IMR-90 (cell line): ENCODE measurements at regions not wholly inside any gene's neighbourhood (a gene's known extent, or its start where the extent isn't known, plus 50 kb on each side); places are given as distances from the start of the nearest gene placed in this dataset.
"Not testable (repeated sequence)": the region's sequence is repeated elsewhere in the genome, so short reads cannot be mapped to it uniquely, and the experiment has no call there.

ENCODE experiments used
- ATAC-seq: fragments of 200-7000 bp; cut with Tn5 transposase; 2 replicates; pipeline ENCODE4 v1.9.1; 2020; ENCODE audit warnings: low read depth, mild to moderate bottlenecking, moderate library complexity
- BruUV-seq: library from RNA; stranded (reverse); fragments of 400-500 nt; replicated peaks from 2 replicates; lab custom pipeline; 2021; lab: Mats Ljungman, UMichigan
- CTCF ChIA-PET: fragments of 300-600 bp; formaldehyde crosslinking; extraction: SDS; loops from one replicate; lab custom pipeline; 2021; ENCODE audit warnings: antibody characterized with exemption; lab: Yijun Ruan, JAX
- POLR2A ChIA-PET: fragments of 300-600 bp; sonication (Branson Sonifier 250); formaldehyde crosslinking; loops from one replicate; lab custom pipeline; 2022; ENCODE audit warnings: antibody characterized with exemption; ENCODE audit not compliant: unreplicated experiment; lab: Charles Lee
- DNase-seq: peaks from one replicate; pipeline ENCODE4 v3.0.0; 2013
- H2AFZ ChIP-seq: replicated peaks from 2 replicates; pipeline ENCODE3; 2013; ENCODE audit warnings: low read length, mild to moderate bottlenecking; ENCODE audit not compliant: poor library complexity
- H2AK5ac ChIP-seq: 2 replicates; pipeline ENCODE4 v1.6.1; 2013; ENCODE audit warnings: low read depth, low read length, inconsistent platforms
- H2AK9ac ChIP-seq: replicated peaks from 2 replicates; pipeline ENCODE3; 2013; ENCODE audit warnings: mild to moderate bottlenecking, low read depth, low read length, moderate library complexity; ENCODE audit not compliant: poor library complexity
- H2BK120ac ChIP-seq: 2 replicates; pipeline ENCODE4 v1.6.1; 2013; ENCODE audit warnings: low read depth, low read length, inconsistent platforms
- H2BK15ac ChIP-seq: 3 replicates; pipeline ENCODE4 v1.6.1; 2013; ENCODE audit warnings: low read depth, low read length, inconsistent platforms
- H2BK20ac ChIP-seq: 2 replicates; pipeline ENCODE4 v1.6.1; 2013; ENCODE audit warnings: low read depth, mild to moderate bottlenecking, inconsistent platforms, low read length, moderate library complexity
- H2BK5ac ChIP-seq: 2 replicates; pipeline ENCODE4 v1.6.1; 2013; ENCODE audit warnings: mild to moderate bottlenecking, low read depth, low read length, inconsistent platforms; ENCODE audit not compliant: poor library complexity, severe bottlenecking
- H3K14ac ChIP-seq: replicated peaks from 2 replicates; pipeline ENCODE4 v1.6.1; 2013; ENCODE audit warnings: low read depth, low read length, inconsistent platforms
- H3K18ac ChIP-seq: 2 replicates; pipeline ENCODE4 v1.6.1; 2013; ENCODE audit warnings: low read depth, low read length, control low read depth
- H3K23ac ChIP-seq: 2 replicates; pipeline ENCODE4 v1.6.1; 2013; ENCODE audit warnings: low read depth, low read length, inconsistent platforms
- H3K27ac ChIP-seq: 2 replicates; pipeline ENCODE4 v1.5.1; 2013; ENCODE audit warnings: mild to moderate bottlenecking, control low read depth, low read length; ENCODE audit not compliant: insufficient read depth
- H3K27me3 ChIP-seq: 2 replicates; pipeline ENCODE4 v1.6.1; 2013; ENCODE audit warnings: low read length; ENCODE audit not compliant: control insufficient read depth, insufficient read depth
- H3K36me3 ChIP-seq: 2 replicates; pipeline ENCODE4 v1.6.1; 2013; ENCODE audit warnings: low read length, mixed read lengths; ENCODE audit not compliant: control insufficient read depth, insufficient read depth
- H3K4ac ChIP-seq: 2 replicates; pipeline ENCODE4 v1.6.1; 2013; ENCODE audit warnings: low read depth, low read length, inconsistent platforms
- H3K4me1 ChIP-seq: 2 replicates; pipeline ENCODE4 v1.6.1; 2013; ENCODE audit warnings: low read length, mixed read lengths; ENCODE audit not compliant: control insufficient read depth, insufficient read depth
- H3K4me2 ChIP-seq: 2 replicates; pipeline ENCODE4 v1.6.1; 2013; ENCODE audit warnings: low read depth, mild to moderate bottlenecking, control low read depth, low read length, moderate library complexity
- H3K4me3 ChIP-seq: 2 replicates; pipeline ENCODE4 v1.5.1; 2013; ENCODE audit warnings: low read depth, mild to moderate bottlenecking, control low read depth, low read length, moderate library complexity; ENCODE audit not compliant: insufficient read depth
- H3K56ac ChIP-seq: 2 replicates; pipeline ENCODE4 v1.6.1; 2013; ENCODE audit warnings: low read length, inconsistent platforms; ENCODE audit not compliant: insufficient read depth; ENCODE audit errors: extremely low read depth
- H3K79me1 ChIP-seq, 2 experiments: 2 replicates each; pipeline ENCODE4 v1.6.1; 2013; ENCODE audit warnings: low read length in 2 of 2, inconsistent platforms in 1 of 2, low read depth in 1 of 2
- H3K9ac ChIP-seq: 2 replicates; pipeline ENCODE4 v1.6.1; 2013; ENCODE audit warnings: low read depth, low read length, control low read depth
- H3K9me1 ChIP-seq: 2 replicates; pipeline ENCODE4 v1.6.1; 2013; ENCODE audit warnings: low read length, inconsistent platforms; ENCODE audit not compliant: insufficient read depth
- H3K9me3 ChIP-seq: 2 replicates; pipeline ENCODE4 v1.6.1; 2013; ENCODE audit warnings: low read length; ENCODE audit not compliant: control insufficient read depth, insufficient read depth
- H4K20me1 ChIP-seq: 2 replicates; pipeline ENCODE4 v1.6.1; 2013; ENCODE audit warnings: low read length, inconsistent platforms; ENCODE audit not compliant: insufficient read depth
- H4K5ac ChIP-seq: 2 replicates; pipeline ENCODE4 v1.6.1; 2013; ENCODE audit warnings: mild to moderate bottlenecking, low read depth, low read length, control low read depth
- H4K8ac ChIP-seq, 2 experiments: 2 replicates each; pipeline ENCODE4 v1.6.1; 2013; ENCODE audit warnings: low read depth in 2 of 2, low read length in 2 of 2, control low read depth in 1 of 2, inconsistent platforms in 1 of 2
- H4K91ac ChIP-seq: 2 replicates; pipeline ENCODE4 v1.6.1; 2013; ENCODE audit warnings: low read depth, low read length, inconsistent platforms; ENCODE audit not compliant: insufficient read depth
- WGBS, 2 experiments: methylation state at CpG; one replicate each; pipeline versions ENCODE4 v1.1.5 to v1.1.7; 2013; ENCODE audit warnings: missing lambda C conversion rate in 2 of 2; ENCODE audit not compliant: insufficient read length in 1 of 2; ENCODE audit errors: extremely low coverage in 2 of 2; 5-methylcytosine and 5-hydroxymethylcytosine counted together
- dilution Hi-C: fragments of 300-500 bp; cut with HindIII; formaldehyde crosslinking; loops from one replicate; pipeline ENCODE4 v1.14.3; 2018; ENCODE audit warnings: low sequenced_read_pairs; ENCODE audit not compliant: unreplicated experiment
- in situ Hi-C: fragments of 300-500 bp; cut with MboI; formaldehyde crosslinking; loops from 3 replicates; pipeline ENCODE4 v1.14.3; 2019; ENCODE audit warnings: low sequenced_read_pairs, inconsistent platforms, mixed read lengths
- intact Hi-C: fragments of 100-400 bp; cut with micrococcal nuclease; formaldehyde crosslinking; loops from 2 replicates; pipeline ENCODE4 v1.10.0; 2022

- H3K4ac ChIP-seq, H3K36me3 ChIP-seq, in situ Hi-C loops, H2AFZ ChIP-seq, H2AK9ac ChIP-seq, dilution Hi-C loops, H2BK5ac ChIP-seq, H3K4me1 ChIP-seq, DNase-seq, H3K27ac ChIP-seq, H2BK15ac ChIP-seq, H3K79me1 ChIP-seq, H3K4me3 ChIP-seq, intact Hi-C loops, H2AK5ac ChIP-seq, H4K20me1 ChIP-seq, H3K9me3 ChIP-seq, H2BK20ac ChIP-seq, H3K56ac ChIP-seq, H4K5ac ChIP-seq, H3K4me2 ChIP-seq, H4K8ac ChIP-seq, ATAC-seq, BruUV-seq, CTCF ChIA-PET, H3K9ac ChIP-seq, H2BK120ac ChIP-seq, H4K91ac ChIP-seq, H3K18ac ChIP-seq, POLR2A ChIA-PET, H3K27me3 ChIP-seq, H3K23ac ChIP-seq, H3K14ac ChIP-seq, H3K9me1 ChIP-seq: not testable (repeated sequence)
- no CpG with 5 or more reads among the region's 5 CpGs for WGBS, 2 experiments
Measured at GRCh38 chr11:71652998-71653397, 70.3 kb upstream of the KRTAP5-11 start.

DNA sequence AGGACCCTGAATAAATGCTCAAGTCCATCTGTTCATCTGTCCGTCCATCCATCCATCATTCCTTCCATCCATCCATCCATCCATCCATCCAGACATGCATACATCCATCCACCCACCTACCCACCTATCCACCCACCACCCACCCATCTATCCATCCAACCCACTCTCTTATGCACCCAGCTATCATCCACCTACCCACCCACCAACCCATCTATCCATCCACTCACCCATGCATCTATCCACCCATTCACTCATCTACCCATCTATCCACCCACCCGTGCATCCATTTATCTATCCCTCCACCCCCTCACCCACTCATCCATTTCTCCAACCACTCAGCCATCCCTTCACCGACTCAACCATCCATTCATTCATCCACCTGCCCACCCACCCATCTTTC, 71.7 kb upstream of the KRTAP5-11 start:
- H3K4ac ChIP-seq, intact Hi-C loops, H3K4me3 ChIP-seq, H4K20me1 ChIP-seq, H2AK5ac ChIP-seq, CTCF ChIA-PET, H3K4me2 ChIP-seq, H3K56ac ChIP-seq, POLR2A ChIA-PET, H2AK9ac ChIP-seq, H3K9me3 ChIP-seq, H2BK20ac ChIP-seq, H4K8ac ChIP-seq, H3K79me1 ChIP-seq, H3K36me3 ChIP-seq, H2BK120ac ChIP-seq, H4K91ac ChIP-seq, DNase-seq, H2BK15ac ChIP-seq, H3K9ac ChIP-seq, dilution Hi-C loops, H3K14ac ChIP-seq, H4K5ac ChIP-seq, H2BK5ac ChIP-seq, H2AFZ ChIP-seq, H3K23ac ChIP-seq, in situ Hi-C loops, H3K9me1 ChIP-seq, H3K27me3 ChIP-seq, H3K27ac ChIP-seq, H3K4me1 ChIP-seq, BruUV-seq, H3K18ac ChIP-seq, ATAC-seq: not testable (repeated sequence)
- 40% methylated on average over 2 of the region's 3 CpGs; no CpG with 5 or more reads in 1 of the 2 experiments for WGBS, 2 experiments
